IPS-NIHi7 (cell line): ENCODE measurements at regions not wholly inside any gene's neighbourhood (a gene's known extent, or its start where the extent isn't known, plus 50 kb on each side); places are given as distances from the start of the nearest gene placed in this dataset.

ENCODE experiments used
- DNase-seq: peaks from one replicate; pipeline ENCODE4 v3.0.0; 2012; ENCODE audit warnings: mixed read lengths; ENCODE audit errors: extremely low spot score

- DNase-seq = no peak
These were observed 394.2 kb upstream of the CBLB start for GRCh38 chr3:106263011-106263410.

GRCh38 chr3:106263546-106263945 lies 394.7 kb upstream of the CBLB start:
- no peak for DNase-seq

GRCh38 chr3:106265704-106266103 lies 396.9 kb upstream of the CBLB start:
- no peak for DNase-seq

DNA sequence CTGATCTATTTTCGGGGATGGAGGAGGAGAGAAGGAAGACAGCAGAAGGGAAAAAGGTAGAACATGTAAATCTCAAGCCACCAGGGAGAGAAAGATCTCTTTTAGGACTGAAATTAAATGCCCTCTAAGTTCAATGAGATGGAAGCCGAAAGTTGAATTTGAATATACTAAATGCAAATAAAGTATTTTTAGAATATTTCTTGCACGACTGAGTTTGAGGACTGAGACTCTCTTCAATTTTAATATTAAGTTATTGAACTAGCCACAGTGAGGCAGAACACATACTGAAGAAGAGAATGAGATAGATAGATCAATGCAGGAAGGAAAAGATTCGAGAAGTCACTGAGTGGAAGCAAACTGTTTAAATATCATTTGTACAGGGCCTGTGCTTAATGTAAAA lies 399.9 kb upstream of the CBLB start:
- DNase-seq = no peak

- DNase-seq = no peak
These were observed 403.5 kb upstream of the CBLB start for GRCh38 chr3:106272302-106272701.

GRCh38 chr3:106275592-106275991 lies 406.8 kb upstream of the CBLB start:
- DNase-seq = no peak

DNA sequence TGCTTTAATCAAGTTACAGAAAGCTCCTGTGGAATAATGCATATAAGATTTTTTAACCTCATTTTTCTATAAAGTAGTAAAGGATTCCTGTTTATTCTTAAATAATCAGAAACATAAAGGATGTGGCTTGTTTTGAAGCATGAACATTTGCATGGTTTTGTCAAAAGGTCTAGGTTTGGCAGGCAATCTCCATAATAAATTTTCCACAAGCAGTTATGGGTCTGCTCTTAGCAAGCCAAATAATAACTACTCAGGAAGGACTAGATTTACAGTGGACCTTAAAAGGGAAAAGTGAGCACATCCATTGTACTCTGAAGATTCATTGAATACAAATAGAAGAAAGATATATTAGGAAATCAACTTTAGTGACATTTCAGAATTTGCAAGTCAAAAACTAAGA lies 407.3 kb upstream of the CBLB start:
- DNase-seq = no peak

- DNase-seq = no peak
These were observed 408.2 kb upstream of the CBLB start for GRCh38 chr3:106276755-106277612.

GRCh38 chr3:106277731-106278130 lies 408.9 kb upstream of the CBLB start:
- DNase-seq = no peak

- DNase-seq = no peak
These were observed 412.4 kb upstream of the CBLB start for GRCh38 chr3:106281221-106281620.

- no peak for DNase-seq
These were observed 414.1 kb upstream of the CBLB start for GRCh38 chr3:106282943-106283342.

DNA sequence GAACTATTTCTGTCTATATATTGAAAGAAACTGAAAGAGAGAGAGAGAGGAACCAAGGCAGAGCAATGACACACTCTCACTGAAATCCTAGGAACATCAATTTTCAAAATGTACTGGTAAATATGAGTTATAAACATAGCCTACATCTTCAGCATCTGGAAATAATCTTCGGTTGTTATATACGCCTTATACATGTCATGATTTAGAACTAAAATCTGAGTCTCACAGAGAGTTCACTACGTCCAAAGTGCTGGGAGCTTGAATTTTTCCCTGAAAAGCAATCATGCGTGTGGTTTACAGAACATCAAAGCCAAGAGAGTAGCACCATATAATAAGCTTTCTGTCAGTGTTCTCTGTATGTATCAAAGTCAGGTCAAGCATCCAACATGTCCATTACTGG lies 420.0 kb upstream of the CBLB start:
- DNase-seq = no peak

DNA sequence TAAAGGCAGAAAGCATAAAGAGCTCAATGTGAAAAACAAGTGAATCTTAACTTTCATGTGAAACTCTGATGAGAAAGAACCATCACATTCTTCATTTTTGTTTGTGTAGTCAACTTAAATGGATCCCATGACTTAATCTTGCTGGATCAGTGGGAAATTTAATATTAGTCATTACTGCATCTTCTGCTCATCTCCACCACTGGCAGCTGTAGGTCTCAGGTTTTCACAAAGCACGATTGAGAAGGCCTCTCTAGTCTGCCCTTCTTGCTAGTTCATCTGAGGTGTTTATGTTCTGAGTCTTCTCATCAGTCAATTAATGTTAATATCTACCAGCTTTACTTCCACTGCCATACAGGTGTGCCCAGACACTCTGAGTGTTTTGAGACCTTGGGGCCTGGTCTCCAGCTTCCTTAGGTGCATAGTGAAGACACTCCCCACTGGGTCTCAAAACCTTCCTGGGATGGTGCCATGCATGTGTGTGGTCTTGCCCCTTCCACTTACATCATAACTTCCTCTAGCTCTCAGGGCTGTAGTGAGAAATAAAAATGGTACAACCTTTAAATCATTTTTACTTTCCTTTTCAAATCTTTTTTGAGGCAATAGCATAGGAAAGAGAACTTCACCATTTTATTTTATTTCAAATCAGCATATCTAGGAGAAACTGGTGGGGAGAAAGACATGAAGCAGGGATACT lies 421.6 kb upstream of the CBLB start:
- DNase-seq = no peak

GRCh38 chr3:106293161-106293560 lies 424.3 kb upstream of the CBLB start:
- no peak for DNase-seq

DNA sequence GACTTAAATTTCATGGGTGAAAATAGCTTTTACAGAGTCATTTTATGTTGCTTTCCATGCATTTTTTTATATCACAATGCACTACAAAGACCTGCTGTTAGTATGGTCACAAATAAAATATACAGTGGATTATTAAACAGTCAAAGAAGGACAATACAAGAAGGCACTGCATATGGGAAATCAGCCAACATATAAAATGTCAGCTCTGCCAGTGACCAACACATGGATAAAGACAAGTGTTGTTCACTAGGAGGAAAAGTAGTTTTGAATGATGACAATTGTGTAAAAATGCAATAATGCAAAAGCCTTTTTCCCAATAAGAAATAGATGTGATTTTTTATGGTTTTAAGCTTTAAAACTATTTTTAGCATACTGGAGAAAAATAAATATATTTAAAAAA lies 425.3 kb upstream of the CBLB start:
- no peak for DNase-seq

- DNase-seq = no peak
These were observed 427.2 kb upstream of the CBLB start for GRCh38 chr3:106296062-106296461.

GRCh38 chr3:106299300-106300098 lies 430.7 kb upstream of the CBLB start:
- DNase-seq = no peak

- DNase-seq = no peak
These were observed 433.8 kb upstream of the CBLB start for GRCh38 chr3:106302451-106303221.

DNA sequence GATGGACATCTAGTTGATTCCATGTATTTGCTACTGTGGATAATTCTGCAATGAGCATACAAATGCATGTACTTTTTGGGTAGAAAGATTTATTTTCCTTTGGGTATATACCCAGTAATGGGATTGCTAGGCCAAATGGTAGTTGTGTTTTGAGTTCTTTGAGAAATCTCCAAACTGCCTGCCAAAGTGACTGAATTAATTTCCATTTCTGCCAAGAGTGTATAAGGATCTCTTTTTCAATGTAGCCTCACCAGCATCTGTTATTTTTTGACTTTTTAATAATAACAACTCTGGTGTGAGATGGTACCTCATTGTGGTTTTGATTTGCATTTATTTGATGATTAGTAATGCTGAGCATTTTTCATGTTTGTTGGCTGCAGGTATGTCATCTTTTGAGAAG lies 435.0 kb upstream of the CBLB start:
- no peak for DNase-seq

DNA sequence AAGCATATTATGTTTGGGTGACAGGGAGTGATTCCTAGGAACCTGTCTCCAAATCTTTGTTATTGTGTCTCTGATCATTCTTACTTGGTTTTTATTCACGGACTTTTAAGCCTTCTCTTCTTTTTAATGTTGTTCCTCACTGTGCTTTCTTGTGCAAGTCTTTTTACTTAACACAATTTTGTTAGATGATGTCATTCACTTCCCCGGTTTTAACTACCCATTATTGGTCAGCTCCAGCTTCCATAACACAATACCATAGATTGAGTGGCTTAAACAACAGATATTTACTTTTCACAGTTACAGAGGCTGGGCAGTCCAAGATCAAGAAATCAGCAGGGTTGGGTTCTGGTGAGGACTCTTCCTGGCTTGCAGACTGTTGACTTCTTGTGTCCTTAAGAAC lies 436.3 kb upstream of the CBLB start:
- no peak for DNase-seq

GRCh38 chr3:106305882-106306435 lies 437.1 kb upstream of the CBLB start:
- DNase-seq = no peak
